Activated T-cell treated with anti-CD3 and anti-CD28 coated beads, Interleukin-2, amount 50 U/mL, for 4 hours (primary cell): ENCODE measurements at regions not wholly inside any gene's neighbourhood (a gene's known extent, or its start where the extent isn't known, plus 50 kb on each side); places are given as distances from the start of the nearest gene placed in this dataset.
"Not testable (repeated sequence)": the region's sequence is repeated elsewhere in the genome, so short reads cannot be mapped to it uniquely, and the experiment has no call there.

Source experiments
- ATAC-seq, 2 donors: fragments of 200-7000 bp; cut with Tn5 transposase; one replicate each; pipeline ENCODE4 v1.10.0; 2021
- DNase-seq: peaks from one replicate; pipeline ENCODE4 v3.0.0-alpha.2; 2020
- H3K27me3 Mint-ChIP-seq: one replicate; pipeline ENCODE4 v1.8.0; 2021; ENCODE audit warnings: low read depth, mixed read lengths
- H3K36me3 Mint-ChIP-seq: one replicate; pipeline ENCODE4 v1.8.0; 2022; ENCODE audit warnings: mixed read lengths; ENCODE audit not compliant: insufficient read depth
- H3K4me1 Mint-ChIP-seq: one replicate; pipeline ENCODE4 v1.8.0; 2021; ENCODE audit warnings: low read depth, mixed read lengths
- H3K4me3 Mint-ChIP-seq: one replicate; pipeline ENCODE4 v1.8.0; 2021; ENCODE audit warnings: mild to moderate bottlenecking, moderate library complexity, mixed read lengths
- H3K9me3 Mint-ChIP-seq: one replicate; pipeline ENCODE4 v1.8.0; 2021; ENCODE audit warnings: mixed read lengths

DNA sequence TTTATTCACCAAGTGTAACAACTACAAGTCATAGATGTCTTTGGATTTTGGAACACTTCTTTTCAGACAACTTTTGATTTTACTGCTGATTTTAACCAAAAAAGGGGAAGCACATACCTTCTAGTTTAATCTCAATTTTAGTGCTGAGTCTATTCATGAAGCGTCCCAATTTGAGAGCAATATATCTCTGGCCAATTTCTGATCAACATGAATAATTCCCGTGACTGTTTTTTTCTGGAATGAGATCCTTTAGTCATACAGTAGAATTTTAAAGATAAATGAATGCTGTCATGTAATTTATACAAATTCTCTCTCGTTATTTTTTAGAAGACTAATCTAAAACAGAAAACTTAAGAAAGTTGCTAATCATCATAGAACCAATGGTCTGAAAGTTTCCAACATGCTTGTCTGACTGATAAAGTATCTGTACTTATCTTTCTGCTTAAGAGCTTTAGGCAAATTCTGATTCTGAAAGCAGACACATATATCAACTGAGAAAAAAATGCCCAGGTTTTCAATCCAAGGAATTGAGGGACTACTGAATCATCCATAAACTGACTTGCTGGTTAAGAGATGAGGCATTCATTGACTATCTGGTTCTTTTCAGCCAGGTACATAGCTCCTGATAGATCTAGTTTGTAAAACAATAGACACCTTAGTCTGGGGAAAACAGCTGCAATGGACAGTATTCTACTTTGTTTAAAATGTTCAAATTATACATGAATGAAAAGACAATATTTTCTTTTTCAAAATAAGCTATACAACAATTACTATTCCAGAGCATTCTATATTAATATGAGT lies 657.5 kb downstream of the RFPL4B start:
- no peak for DNase-seq
- no peak for ATAC-seq
- H3K4me3 Mint-ChIP-seq, result no peak overlapping the region
- no peaks in the 10 kb centered on the region for H3K9me3 Mint-ChIP-seq
- no peaks in the 10 kb centered on the region for H3K4me1 Mint-ChIP-seq
- H3K27me3 Mint-ChIP-seq, result no peaks in the 10 kb centered on the region
- no peaks in the 10 kb centered on the region for H3K36me3 Mint-ChIP-seq

DNA sequence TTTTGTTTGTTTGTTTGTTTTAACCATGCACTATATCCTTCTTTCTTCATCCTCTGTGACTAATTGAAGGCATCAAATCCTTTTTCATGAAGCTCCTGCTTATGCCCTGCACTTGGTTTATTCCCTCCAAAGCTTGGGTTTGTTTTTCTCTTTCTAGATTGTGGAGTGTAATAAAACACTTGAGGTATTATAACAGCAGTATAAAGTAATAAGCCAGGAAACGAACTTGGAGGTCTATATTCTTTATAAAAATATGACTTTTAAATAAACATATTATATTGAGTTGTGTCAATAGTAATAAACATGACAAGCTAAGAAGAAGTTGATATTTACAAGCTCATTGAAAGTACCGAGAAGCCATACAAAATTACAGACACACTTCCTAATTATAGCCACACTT lies 659.4 kb downstream of the RFPL4B start:
- no peaks in the 10 kb centered on the region for H3K4me1 Mint-ChIP-seq
- no peak for DNase-seq

DNA sequence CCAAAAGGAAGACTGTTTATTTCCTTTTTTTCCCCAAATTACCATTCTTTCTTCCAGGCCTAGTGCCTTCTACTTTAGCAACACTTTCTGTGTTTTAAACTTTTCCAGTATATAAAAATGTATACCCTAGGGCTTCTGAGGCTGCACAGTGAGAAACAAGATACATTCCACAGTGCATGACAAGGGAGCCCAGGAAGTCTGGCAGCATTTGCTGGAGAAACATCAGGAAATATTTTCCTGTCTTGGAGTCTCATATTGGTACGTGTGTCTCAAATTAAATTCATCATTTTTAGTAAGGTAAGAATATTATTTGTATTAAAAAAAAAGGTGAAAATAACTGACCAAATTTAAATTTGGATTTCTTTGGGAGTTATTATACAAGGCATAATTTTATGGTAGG lies 662.6 kb downstream of the RFPL4B start:
- no peak for DNase-seq
- Mint-ChIP-seq H3K4me1 (no peaks in the 10 kb centered on the region), H3K9me3 (no peaks in the 10 kb centered on the region), H3K36me3 (no peaks in the 10 kb centered on the region), H3K27me3 (no peaks in the 10 kb centered on the region), H3K4me3 (no peak overlapping the region)
- no peak for ATAC-seq

More for the DNA sequence above, 659.4 kb downstream of the RFPL4B start:
- H3K27me3 Mint-ChIP-seq, result no peaks in the 10 kb centered on the region
- H3K4me3 Mint-ChIP-seq, result no peak overlapping the region
- no peaks in the 10 kb centered on the region for H3K9me3 Mint-ChIP-seq
- H3K36me3 Mint-ChIP-seq, result no peaks in the 10 kb centered on the region
- no peak for ATAC-seq

DNA sequence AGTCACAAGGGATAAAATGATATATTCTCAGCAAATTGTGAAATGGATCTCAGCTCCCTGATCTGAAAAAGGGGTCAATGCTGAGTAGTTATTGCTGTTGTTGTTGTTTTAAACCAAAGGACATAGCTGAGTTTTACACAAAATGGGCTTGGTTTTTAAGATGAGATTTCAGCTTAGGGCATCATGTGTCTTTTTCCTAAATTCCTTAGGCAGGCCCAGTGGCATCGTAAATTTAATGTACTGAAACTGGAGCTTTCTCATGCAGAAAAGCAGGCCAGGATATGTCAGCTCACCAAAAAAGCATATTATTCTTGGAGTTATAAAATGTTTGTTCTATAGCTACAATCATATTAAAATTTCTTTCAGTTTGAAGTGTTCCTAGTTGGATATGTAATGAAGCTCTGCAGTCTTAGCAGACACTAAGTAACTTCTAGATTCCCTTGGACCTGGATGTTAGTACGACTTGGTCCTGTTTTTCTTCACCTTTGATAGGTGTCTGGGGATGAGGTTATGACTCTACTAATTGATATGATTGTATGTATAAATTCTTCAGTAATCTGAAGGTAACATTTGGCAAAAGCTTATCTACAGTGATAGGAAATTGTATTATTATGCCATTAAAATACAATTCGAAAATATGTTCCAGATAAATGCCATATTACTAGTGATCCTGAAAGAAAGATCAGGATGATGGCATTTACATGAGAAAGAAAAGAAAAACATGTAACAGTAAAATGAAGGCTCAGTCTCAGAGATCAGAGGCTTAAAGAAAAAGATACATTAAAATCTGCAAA lies 663.3 kb downstream of the RFPL4B start:
- no peaks in the 10 kb centered on the region for H3K27me3 Mint-ChIP-seq
- no peak for ATAC-seq

DNA sequence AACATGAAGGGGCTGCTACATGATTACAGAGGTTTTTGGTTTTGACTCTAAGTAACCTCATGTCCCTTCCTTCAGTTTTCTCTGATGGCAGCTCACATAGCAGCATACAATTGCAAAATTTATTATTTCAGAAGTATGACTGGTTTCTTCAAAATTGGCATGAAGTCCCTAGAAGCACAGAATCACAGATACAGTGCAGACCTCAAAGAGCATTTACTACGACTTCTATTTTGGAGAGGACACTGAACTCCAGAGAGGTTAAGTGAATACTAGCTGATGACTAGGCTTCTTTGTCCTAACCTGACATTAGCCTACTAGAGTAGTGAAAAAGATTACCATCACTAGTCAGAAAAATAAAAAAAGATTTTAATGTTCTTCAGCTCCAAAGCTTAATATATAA lies 664.3 kb downstream of the RFPL4B start:
- peaks cover 4% of the 10 kb centered on the region for H3K9me3 Mint-ChIP-seq
- H3K27me3 Mint-ChIP-seq, result no peaks in the 10 kb centered on the region
- no peaks in the 10 kb centered on the region for H3K36me3 Mint-ChIP-seq
- ATAC-seq (no peak), DNase-seq (no peak)
- H3K4me3 Mint-ChIP-seq, result no peak overlapping the region
- H3K4me1 Mint-ChIP-seq, result no peaks in the 10 kb centered on the region

More for the DNA sequence above, 663.3 kb downstream of the RFPL4B start:
- H3K4me1 Mint-ChIP-seq, result no peaks in the 10 kb centered on the region
- H3K4me3 Mint-ChIP-seq, result no peak overlapping the region
- no peaks in the 10 kb centered on the region for H3K36me3 Mint-ChIP-seq
- no peak for DNase-seq
- H3K9me3 Mint-ChIP-seq, result no peaks in the 10 kb centered on the region

DNA sequence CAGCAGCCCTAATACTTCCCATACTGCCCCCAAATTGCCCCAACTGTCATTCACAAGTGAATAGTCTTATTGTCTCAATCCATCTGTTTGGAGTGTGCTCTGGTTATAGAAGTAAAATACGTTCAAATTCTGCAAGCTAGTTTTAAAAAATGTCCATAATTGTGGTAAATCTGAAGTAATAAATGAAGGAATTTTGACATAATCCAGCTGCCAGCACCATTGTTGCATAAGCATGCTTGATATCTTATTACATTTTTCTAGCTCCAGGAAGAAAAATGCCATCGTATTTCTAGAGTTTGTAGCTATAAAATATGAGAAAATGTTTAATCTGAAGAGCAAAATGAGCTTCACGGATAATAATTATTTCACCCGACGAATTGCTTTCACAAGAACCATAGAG lies 664.7 kb downstream of the RFPL4B start:
- no peaks in the 10 kb centered on the region for H3K27me3 Mint-ChIP-seq
- H3K36me3 Mint-ChIP-seq, result no peaks in the 10 kb centered on the region
- ATAC-seq (no peak), DNase-seq (no peak)
- H3K9me3 Mint-ChIP-seq, result peaks cover 4% of the 10 kb centered on the region
- no peaks in the 10 kb centered on the region for H3K4me1 Mint-ChIP-seq
- no peak overlapping the region for H3K4me3 Mint-ChIP-seq

DNA sequence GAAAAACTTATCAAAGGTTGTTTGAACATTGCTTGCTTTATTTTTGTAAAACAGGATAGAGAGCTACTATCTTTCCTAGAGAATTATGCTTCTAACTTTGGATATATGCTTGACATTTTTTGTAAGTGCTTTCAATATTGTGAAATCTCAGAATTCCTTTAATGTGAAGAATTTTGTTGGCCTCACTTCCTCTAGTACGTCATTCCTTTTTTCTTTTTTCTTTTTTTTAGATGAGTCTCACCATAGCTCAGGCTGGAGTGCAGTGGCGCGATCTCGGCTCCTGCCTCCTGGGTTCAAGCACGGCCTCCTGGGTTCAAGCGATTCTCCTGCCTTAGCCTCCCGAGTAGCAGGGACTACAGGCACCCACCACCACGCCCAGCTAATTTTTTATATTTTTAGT lies 668.1 kb downstream of the RFPL4B start:
- no peaks in the 10 kb centered on the region for H3K27me3 Mint-ChIP-seq
- H3K9me3 Mint-ChIP-seq, result peaks cover 4% of the 10 kb centered on the region
- ATAC-seq (no peak), DNase-seq (no peak)
- H3K4me3 Mint-ChIP-seq, result no peak overlapping the region
- no peaks in the 10 kb centered on the region for H3K4me1 Mint-ChIP-seq
- no peaks in the 10 kb centered on the region for H3K36me3 Mint-ChIP-seq

DNA sequence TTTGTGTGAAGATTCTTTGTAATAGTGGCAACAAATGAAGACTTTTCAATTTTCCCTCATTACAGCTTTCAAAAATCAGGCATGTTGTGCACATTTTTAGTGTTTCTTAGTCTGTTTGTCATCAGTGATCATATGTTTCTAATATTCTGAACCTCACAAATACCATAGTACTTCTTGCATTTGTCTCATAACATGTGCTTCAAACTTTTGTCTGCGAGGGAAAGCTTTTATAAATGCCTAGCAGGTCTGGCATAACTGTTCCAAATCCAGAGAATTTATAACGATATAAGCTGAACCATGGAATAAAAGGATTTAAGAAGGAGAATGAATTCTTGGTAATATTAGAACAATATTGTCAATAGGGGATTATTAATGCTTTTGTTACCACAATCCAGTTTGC lies 670.2 kb downstream of the RFPL4B start:
- H3K4me3 Mint-ChIP-seq, result no peak overlapping the region
- ATAC-seq (no peak), DNase-seq (no peak)
- H3K9me3 Mint-ChIP-seq, result peaks cover 4% of the 10 kb centered on the region
- H3K4me1 Mint-ChIP-seq, result no peaks in the 10 kb centered on the region
- no peaks in the 10 kb centered on the region for H3K36me3 Mint-ChIP-seq
- no peaks in the 10 kb centered on the region for H3K27me3 Mint-ChIP-seq

DNA sequence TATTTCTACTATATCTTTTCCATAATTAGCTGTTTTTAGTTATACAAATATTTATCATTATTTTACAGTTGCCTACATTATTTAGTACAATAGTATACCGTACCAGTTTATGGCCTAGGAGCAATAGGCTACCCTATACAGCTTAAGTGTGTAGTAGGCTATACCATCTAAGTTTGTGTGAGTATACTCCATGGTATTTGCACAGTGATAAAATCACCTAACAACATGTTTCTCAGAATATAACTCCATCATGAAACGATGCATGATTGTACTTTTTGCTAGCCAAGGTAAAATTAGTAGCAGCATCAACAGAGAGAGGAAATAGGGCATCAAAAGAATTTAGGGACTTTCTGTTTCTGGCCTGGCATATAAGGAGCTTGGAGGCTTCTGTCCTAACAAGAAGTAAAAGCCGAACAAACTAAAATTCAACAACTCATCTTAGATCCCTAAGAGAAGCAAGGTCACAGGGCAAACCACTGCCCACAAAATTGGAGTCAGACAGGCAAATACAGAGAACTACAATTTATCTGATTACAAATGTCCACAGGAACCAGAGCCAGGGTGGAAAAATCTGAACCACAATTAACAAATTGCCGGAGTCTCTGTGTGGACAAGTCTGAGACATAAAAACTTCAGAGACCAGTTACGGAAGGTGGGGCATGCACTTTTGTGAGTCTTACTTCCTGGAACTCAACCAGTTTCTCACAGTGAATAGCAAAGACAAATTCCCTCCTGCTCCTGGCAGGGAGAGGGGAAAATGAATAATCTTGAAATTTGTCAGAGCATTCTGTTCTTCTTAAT lies 671.4 kb downstream of the RFPL4B start:
- no peaks in the 10 kb centered on the region for H3K36me3 Mint-ChIP-seq
- no peak overlapping the region for H3K4me3 Mint-ChIP-seq

DNA sequence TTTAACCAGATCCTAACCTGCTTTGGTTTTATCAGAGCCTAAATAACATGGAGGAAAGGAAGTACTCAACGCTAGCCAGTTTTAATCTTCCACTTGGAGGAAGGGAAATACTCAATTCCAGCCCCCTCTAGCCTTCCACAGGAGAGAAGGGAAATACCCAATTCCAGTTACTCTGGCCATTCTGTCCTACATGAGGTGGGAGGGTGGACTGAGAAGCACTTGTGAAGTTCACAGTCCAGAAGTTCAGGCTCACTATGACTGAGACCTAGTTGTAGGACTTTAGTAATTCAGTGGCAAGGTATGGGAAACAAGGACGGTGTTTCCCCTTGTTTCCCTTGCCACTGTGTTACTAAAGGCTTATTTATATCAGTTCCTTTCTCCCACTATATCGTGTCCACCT lies 672.0 kb downstream of the RFPL4B start:
- Mint-ChIP-seq H3K36me3 (no peaks in the 10 kb centered on the region), H3K27me3 (no peaks in the 10 kb centered on the region), H3K4me1 (no peaks in the 10 kb centered on the region), H3K9me3 (peaks cover 4% of the 10 kb centered on the region), H3K4me3 (no peak overlapping the region)
- ATAC-seq, result no peak
- no peak for DNase-seq

More for the DNA sequence above, 671.4 kb downstream of the RFPL4B start:
- Mint-ChIP-seq H3K9me3 (peaks cover 4% of the 10 kb centered on the region), H3K27me3 (no peaks in the 10 kb centered on the region), H3K4me1 (no peaks in the 10 kb centered on the region)
- no peak for DNase-seq
- no peak for ATAC-seq

DNA sequence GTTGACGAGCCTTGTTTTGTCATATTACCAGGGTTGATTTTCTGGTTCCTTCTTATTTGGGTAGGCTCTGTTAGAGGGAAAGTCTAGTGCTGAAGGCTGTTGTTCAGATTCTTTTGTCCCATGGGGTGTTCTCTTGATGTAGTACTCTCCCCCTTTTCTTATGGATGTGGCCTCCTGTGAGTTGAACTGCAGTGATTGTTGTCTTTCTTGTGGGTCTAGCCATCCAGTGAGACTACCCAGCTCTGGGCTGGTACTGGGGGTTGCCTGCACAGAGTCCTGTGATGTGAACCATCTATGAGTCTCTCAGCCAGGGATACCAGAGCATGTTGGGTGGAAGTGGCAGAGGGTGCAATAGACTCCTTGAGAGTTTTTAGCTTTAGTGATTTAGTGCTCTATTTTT lies 680.6 kb downstream of the RFPL4B start:
- no peaks in the 10 kb centered on the region for H3K27me3 Mint-ChIP-seq
- ATAC-seq (no peak), DNase-seq (no peak)
- no peaks in the 10 kb centered on the region for H3K36me3 Mint-ChIP-seq
- peaks cover 5% of the 10 kb centered on the region for H3K9me3 Mint-ChIP-seq
- H3K4me1 Mint-ChIP-seq, result no peaks in the 10 kb centered on the region
- no peak overlapping the region for H3K4me3 Mint-ChIP-seq

DNA sequence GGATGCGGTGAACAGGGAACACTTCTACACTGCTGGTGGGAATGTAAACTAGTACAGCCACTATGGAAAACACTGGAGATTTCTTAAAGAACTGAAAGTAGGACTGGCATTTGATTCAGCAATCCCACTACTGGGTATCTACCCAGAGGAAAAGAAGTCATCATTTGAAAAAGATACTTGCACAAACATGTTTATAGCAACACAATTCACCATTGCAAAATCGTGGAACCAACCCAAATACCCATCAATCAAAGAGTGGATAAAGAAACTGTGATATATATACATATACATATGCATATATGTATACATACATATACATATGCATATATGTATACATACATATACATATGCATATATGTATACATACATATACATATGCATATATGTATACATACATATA lies 682.0 kb downstream of the RFPL4B start:
- H3K36me3 Mint-ChIP-seq, result not testable (repeated sequence)

DNA sequence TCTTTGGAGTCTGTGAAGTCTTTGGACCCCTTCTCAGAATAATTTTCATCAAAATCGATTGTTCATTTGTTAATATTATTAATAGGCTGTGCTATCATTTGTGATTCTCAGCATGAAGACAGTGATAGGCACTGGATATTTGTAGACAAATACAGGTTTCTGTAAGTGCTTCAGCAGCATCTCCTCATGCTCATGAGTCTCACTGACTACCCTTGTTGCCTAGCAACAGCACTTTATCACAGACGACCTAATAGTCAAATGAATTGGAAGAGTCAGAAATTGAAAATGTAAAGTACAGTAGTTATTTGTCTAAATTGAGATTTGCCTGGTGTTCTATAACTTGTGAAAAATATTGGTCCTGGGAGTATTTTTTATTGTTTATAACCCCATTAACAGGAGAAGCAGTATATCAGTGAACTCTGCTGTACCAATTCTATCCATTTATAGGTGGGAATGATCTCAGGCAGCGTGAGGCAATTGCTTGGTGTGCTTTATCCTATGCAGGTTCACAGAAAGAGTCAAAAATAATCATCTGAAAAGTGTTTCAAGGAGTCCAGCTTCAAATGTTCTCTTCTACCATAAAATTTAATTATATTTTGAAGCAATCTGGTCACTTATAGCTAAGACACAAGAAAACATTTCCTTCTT lies 684.6 kb downstream of the RFPL4B start:
- H3K4me3 Mint-ChIP-seq, result no peak overlapping the region
- H3K36me3 Mint-ChIP-seq, result no peaks in the 10 kb centered on the region
- H3K4me1 Mint-ChIP-seq, result no peaks in the 10 kb centered on the region
- H3K27me3 Mint-ChIP-seq, result no peaks in the 10 kb centered on the region
- DNase-seq (no peak), ATAC-seq (no peak)
- H3K9me3 Mint-ChIP-seq, result peaks cover 5% of the 10 kb centered on the region

More for the DNA sequence above, 682.0 kb downstream of the RFPL4B start:
- H3K9me3 Mint-ChIP-seq, ATAC-seq, H3K27me3 Mint-ChIP-seq, H3K4me3 Mint-ChIP-seq, DNase-seq, H3K4me1 Mint-ChIP-seq: not testable (repeated sequence)

DNA sequence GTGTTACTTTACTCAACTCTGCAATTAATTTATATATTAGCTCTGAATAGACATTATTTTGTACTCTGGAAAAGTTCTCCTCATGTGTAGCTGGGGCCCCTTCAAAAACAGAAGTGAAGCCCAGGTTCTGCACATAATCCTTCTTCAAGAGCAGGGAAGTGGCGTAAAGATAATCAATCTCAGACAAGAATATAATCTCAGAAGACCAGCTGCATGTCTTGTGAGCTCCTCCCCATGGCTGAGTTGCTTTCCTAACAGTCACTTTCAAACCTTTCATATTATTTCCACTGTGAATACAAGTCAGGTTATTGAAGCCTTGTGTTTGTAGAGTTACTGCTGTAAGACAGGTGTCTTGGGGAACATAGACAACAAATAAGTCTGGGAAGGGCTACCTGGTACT lies 691.9 kb downstream of the RFPL4B start:
- DNase-seq (no peak), ATAC-seq (no peak)
- Mint-ChIP-seq H3K27me3 (no peaks in the 10 kb centered on the region), H3K9me3 (peaks cover 3% of the 10 kb centered on the region), H3K4me1 (no peaks in the 10 kb centered on the region), H3K36me3 (no peaks in the 10 kb centered on the region), H3K4me3 (no peak overlapping the region)
